ENCODE measurements at regions not wholly inside any gene's neighbourhood (a gene's known extent, or its start where the extent isn't known, plus 50 kb on each side); places are given as distances from the start of the nearest gene placed in this dataset.

DNA sequence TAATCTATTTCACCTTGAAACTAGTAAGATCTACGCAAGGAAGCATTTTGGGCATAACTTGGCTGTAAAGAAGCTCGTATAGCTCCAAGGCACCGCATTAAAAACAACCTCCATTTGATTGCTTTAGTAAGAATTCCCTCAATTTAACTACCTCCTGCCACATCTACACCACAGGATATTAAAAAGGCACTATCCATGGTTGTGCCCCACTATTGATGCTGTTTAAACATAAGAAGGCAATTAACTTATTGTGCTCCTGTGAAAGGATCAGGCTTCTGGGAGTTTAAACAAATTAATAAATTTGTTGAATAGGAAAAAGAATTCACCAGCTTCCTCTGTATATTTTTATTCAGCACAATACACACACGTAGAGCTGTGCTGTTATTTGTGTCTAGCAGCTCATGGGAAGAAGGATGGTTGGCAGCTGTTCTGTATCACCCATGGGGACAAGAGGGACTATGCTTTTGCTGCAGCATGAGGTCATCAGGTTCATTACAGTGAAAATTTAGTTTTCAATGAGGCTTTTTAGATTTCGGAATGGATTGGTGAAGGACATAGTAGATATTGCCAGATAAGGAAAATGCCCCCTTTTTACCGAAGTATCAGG, 513.3 kb downstream of the HAO1 start:
- TF ChIP-seq, protein P1, sequence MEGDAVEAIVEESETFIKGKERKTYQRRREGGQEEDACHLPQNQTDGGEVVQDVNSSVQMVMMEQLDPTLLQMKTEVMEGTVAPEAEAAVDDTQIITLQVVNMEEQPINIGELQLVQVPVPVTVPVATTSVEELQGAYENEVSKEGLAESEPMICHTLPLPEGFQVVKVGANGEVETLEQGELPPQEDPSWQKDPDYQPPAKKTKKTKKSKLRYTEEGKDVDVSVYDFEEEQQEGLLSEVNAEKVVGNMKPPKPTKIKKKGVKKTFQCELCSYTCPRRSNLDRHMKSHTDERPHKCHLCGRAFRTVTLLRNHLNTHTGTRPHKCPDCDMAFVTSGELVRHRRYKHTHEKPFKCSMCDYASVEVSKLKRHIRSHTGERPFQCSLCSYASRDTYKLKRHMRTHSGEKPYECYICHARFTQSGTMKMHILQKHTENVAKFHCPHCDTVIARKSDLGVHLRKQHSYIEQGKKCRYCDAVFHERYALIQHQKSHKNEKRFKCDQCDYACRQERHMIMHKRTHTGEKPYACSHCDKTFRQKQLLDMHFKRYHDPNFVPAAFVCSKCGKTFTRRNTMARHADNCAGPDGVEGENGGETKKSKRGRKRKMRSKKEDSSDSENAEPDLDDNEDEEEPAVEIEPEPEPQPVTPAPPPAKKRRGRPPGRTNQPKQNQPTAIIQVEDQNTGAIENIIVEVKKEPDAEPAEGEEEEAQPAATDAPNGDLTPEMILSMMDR (IDR thresholded peaks at IDR 0.05; ENCODE audit: borderline replicate concordance, extremely low read depth, insufficient read depth) = no peak
- DNase-seq (peak in 3 of 5 donors; percentile 11 to 43 (median 12)), FAIRE-seq (no peak)
- intact Hi-C loops (cut with DNase I) = no loop called here
- no peaks in the 10 kb centered on the region for H3K9me3 ChIP-seq (ENCODE audit: control insufficient read depth in 2 of 3, insufficient read depth in 1 of 3, low read length in 3 of 3)
- H3K27ac ChIP-seq (ENCODE audit: low read depth in 2 of 2, low read length in 2 of 2) = no peak overlapping the region
- no peaks in the 10 kb centered on the region for H3K27me3 ChIP-seq (ENCODE audit: control insufficient read depth, insufficient read depth, low read length)
- H3K9ac ChIP-seq (ENCODE audit: low read length in 3 of 3) = no peak overlapping the region
- H3K4me1 ChIP-seq (ENCODE audit: control insufficient read depth in 2 of 3, insufficient read depth in 2 of 3, low read depth in 1 of 3, low read length in 3 of 3) = no peaks in the 10 kb centered on the region
- H3K36me3 ChIP-seq (ENCODE audit: control insufficient read depth in 2 of 3, insufficient read depth in 3 of 3, low read length in 3 of 3) = no peaks in the 10 kb centered on the region
- no peak overlapping the region for H3K4me3 ChIP-seq (ENCODE audit: low read length in 3 of 3)

DNA sequence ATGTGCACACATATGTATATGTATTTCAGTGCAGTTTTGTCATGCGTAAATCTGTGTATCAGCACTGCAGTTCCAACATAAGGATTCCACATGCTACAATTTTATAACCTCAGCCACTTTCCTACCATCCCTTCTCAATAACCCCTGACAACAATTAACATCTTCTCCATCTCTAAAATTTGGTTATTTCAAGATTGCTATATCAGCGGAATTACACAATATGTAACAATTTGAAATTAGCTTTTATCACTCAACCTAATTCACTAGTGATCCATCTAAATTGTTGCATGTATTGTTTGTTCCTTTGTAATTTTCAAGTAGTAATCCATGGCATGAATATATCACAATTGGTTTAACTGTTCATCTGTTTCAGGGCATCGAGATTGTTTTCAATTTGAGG, 511.3 kb downstream of the HAO1 start:
- Histone ChIP-seq H3K9me3 (ENCODE audit: control insufficient read depth in 2 of 3, insufficient read depth in 1 of 3, low read length in 3 of 3) (no peaks in the 10 kb centered on the region), H3K4me1 (ENCODE audit: control insufficient read depth in 2 of 3, insufficient read depth in 2 of 3, low read depth in 1 of 3, low read length in 3 of 3) (no peaks in the 10 kb centered on the region), H3K27ac (ENCODE audit: low read depth in 2 of 2, low read length in 2 of 2) (no peak overlapping the region), H3K9ac (ENCODE audit: low read length in 3 of 3) (no peak overlapping the region), H3K4me3 (ENCODE audit: low read length in 3 of 3) (no peak overlapping the region), H3K27me3 (ENCODE audit: control insufficient read depth, insufficient read depth, low read length) (no peaks in the 10 kb centered on the region), H3K36me3 (ENCODE audit: control insufficient read depth in 2 of 3, insufficient read depth in 3 of 3, low read length in 3 of 3) (no peaks in the 10 kb centered on the region)
- TF ChIP-seq, protein P1 (IDR thresholded peaks at IDR 0.05; ENCODE audit: borderline replicate concordance, extremely low read depth, insufficient read depth) = no peak
- DNase-seq (no peak), FAIRE-seq (no peak)
- intact Hi-C loops (cut with DNase I) = no loop called here

DNA sequence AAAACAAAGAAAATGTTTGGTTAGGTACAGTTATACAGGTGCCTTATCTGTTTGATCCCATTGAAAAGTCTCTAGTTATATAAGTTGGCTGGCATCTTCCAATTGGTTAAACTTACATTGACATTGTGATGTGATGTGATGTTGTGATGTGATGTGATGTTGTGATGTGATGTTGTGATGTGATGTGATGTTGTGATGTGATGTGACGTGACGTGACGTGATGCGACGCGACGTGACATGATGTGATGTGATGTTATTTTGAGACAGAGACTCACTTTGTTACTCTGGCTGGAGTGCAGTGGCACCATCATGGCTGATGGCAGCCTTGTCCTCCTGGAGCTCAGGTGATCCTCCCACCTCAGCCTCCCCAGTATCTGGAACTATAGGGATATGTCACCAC, 507.6 kb downstream of the HAO1 start:
- no peak overlapping the region for H3K27ac ChIP-seq (ENCODE audit: low read depth in 2 of 2, low read length in 2 of 2)
- FAIRE-seq (no peak), DNase-seq (no peak)
- TF ChIP-seq, protein P1 (IDR thresholded peaks at IDR 0.05; ENCODE audit: borderline replicate concordance, extremely low read depth, insufficient read depth) = no peak
- H3K9ac ChIP-seq (ENCODE audit: low read length in 3 of 3) = no peak overlapping the region
- no peaks in the 10 kb centered on the region for H3K9me3 ChIP-seq (ENCODE audit: control insufficient read depth in 2 of 3, insufficient read depth in 1 of 3, low read length in 3 of 3)
- no peak overlapping the region for H3K4me3 ChIP-seq (ENCODE audit: low read length in 3 of 3)
- intact Hi-C loops (cut with DNase I) = no loop called here
- no peaks in the 10 kb centered on the region for H3K36me3 ChIP-seq (ENCODE audit: control insufficient read depth in 2 of 3, insufficient read depth in 3 of 3, low read length in 3 of 3)
- H3K27me3 ChIP-seq (ENCODE audit: control insufficient read depth, insufficient read depth, low read length) = no peaks in the 10 kb centered on the region
- H3K4me1 ChIP-seq (ENCODE audit: control insufficient read depth in 2 of 3, insufficient read depth in 2 of 3, low read depth in 1 of 3, low read length in 3 of 3) = no peaks in the 10 kb centered on the region

DNA sequence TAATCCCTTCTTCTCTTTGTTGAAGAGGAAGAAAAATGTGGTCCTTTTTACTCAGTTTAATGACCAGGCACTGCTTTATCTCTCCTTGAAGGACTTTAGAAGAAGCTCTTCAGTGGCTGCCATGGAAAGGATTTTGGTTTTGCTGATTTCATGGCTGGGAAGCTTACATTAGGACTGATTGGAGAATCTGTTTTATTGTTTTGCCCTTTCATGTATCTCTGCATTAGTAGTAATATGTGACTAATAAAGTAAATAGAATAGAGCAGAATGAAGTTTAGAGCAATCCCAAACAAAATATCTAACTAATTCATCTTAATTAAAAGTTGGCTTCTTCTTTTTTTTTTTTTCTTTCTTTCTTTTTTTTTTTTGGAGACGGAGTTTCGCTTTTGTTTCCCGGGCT, 502.9 kb downstream of the HAO1 start:
- Histone ChIP-seq H3K9me3 (ENCODE audit: control insufficient read depth in 2 of 3, insufficient read depth in 1 of 3, low read length in 3 of 3) (no peaks in the 10 kb centered on the region), H3K4me1 (ENCODE audit: control insufficient read depth in 2 of 3, insufficient read depth in 2 of 3, low read depth in 1 of 3, low read length in 3 of 3) (no peaks in the 10 kb centered on the region), H3K27me3 (ENCODE audit: control insufficient read depth, insufficient read depth, low read length) (no peaks in the 10 kb centered on the region), H3K9ac (ENCODE audit: low read length in 3 of 3) (no peak overlapping the region), H3K4me3 (ENCODE audit: low read length in 3 of 3) (no peak overlapping the region), H3K36me3 (ENCODE audit: control insufficient read depth in 2 of 3, insufficient read depth in 3 of 3, low read length in 3 of 3) (no peaks in the 10 kb centered on the region), H3K27ac (ENCODE audit: low read depth in 2 of 2, low read length in 2 of 2) (no peak overlapping the region)
- DNase-seq = no peak
- TF ChIP-seq, protein P1 (IDR thresholded peaks at IDR 0.05; ENCODE audit: borderline replicate concordance, extremely low read depth, insufficient read depth) = no peak
- intact Hi-C loops (cut with DNase I) = no loop called here
- no peak for FAIRE-seq
